ENCODE measurements at regions not wholly inside any gene's neighbourhood (a gene's known extent, or its start where the extent isn't known, plus 50 kb on each side); places are given as distances from the start of the nearest gene placed in this dataset.
A peak's percentile ranks its signal among the peaks of the same experiment; 100 is the strongest.

- no peak for DNase-seq
Measured at GRCh38 chrX:110430293-110431076, 71.8 kb downstream of the RTL9 start.

- peak in 1 of 51 donors; percentile 3 for DNase-seq
Measured at GRCh38 chrX:110432091-110432905, 73.7 kb downstream of the RTL9 start.

DNA sequence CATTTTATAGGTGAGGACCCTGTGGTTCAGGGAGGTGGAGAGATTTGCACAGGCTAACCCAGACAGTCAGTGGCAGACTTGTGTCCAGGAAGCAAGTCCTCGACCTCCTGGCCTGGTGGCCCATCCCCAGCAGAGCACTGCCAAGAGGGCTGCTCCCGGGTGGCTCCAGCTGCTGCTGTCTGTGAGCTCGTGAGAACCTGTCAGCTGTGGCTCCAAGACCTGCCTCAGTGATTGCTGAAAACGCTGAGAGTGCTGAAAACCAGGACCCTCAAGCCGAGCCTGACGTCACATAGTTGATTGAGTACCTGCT, 74.2 kb downstream of the RTL9 start:
- no peak for DNase-seq

DNA sequence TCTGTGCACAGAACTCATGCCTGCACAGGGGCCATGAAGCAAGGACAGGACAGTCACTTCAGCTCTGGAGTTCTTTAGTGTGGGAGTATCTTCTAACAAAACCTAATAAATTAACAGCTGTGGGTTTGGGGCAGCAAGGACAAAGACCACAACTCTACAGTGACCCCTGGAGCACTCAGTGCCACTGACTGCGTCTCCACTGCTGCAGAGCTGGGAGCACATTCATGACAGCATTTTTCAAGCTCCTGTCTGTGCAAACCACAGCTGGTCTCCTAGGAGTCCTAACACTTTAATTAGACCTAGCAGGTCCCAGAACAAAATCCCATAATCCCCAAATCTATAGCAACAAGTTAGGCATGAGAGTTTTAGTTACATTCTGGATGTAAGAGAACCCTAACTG, 76.5 kb downstream of the RTL9 start:
- no peak for DNase-seq

DNA sequence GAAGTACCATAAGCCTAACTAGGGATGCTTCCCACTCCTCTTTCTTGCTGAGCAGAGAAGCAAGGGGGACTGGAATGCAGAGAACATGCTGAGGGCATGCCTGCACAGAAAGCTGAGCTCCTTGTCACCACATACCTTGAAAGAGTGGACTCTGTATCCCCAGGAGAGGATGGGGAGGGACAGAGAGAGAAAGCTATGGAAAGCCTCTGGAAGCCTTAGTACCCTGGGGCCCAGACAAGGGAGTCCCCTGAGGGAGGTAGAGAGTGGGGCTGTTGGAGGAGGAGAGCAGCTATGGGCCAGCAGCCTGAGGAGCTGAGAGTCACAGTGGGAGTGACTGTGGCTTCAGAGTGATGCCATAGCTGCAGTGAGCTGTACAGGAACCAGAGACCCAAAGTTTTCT, 77.9 kb downstream of the RTL9 start:
- no peak for DNase-seq

- DNase-seq: no peak
Measured at GRCh38 chrX:110437686-110438085, 79.0 kb downstream of the RTL9 start.

DNA sequence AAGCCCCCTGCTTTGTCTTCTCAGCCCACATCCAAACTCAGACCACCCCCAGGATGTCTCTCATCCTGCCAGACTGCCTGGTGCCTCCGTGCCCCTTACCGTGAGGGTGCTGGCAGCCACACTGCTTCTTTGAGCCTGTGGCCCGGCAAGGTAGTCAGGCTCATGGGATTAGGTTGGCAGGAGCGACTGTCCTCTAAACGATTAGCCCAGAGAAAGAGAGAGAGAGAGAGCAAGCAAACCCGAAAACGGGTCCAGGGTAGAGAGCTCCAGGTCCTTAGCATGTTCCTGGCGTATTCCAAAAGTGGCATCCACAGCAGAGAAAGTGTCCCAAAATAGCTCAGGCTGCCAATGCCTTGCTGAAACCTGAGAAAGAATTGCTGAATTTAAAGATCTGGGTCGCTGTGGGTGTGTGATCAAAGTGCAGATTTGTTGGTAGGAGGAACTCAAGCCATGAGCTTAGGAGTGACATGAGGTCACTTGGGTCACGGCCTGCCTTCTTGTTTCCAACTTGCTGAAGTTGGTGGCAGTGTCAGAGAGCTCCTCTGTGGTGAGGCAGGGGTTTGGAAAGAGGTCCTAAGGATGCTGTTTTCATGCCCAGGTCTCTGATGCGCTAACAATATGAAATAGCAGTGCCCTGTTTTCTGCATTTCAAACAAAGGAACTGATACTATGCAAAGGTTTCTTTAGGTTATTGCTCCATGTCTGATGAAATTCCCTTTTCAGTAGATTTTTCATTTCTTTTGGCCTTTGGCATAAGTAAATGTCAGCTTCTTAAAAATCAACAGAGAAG, 81.6 kb downstream of the RTL9 start:
- DNase-seq: peak in 1 of 51 donors; percentile 4

- DNase-seq: no peak
Measured at GRCh38 chrX:110442635-110443034, 84.0 kb downstream of the RTL9 start.

DNA sequence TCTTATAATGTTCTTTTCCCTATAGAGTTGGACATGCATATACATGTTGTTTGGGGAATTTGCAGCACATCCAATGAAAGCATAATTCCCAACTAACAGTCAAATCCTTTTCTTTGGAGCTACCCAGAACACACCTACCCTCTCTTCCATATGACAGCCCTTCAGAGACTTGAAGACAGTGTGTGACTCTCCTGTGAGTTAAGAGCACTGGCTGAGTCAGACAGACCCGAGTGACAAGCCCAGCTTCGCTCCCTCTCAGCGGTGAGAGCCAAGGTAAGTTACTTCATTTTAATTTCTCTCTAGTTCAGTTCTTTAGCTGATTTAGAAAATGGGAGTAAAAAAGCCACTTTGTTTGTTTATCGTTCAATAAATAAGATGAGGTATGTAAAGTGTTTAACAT, 86.3 kb downstream of the RTL9 start:
- peak in 1 of 51 donors; percentile 8 for DNase-seq

GRCh38 chrX:110448459-110448858, 89.8 kb downstream of the RTL9 start:
- DNase-seq: no peak

DNA sequence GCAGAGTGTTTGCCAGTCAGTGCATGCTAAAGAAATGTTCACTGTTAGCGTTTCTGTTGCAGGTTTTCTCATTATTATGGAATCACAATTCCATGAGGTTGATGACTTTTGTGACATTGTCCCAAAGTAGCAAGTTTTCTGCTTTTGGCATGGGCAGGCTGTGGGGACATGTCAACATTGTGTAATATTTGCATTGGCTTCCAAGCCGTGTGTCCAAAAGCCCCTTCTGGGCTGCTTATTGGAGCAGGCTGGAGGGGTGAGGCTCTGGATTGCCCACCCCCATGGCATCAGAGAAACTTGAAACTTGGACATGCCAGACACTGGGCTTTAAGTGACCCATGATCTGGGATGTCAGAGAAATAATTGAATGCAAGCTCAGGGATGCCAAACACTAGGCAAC, 90.7 kb downstream of the RTL9 start:
- DNase-seq: no peak

- peak in 47 of 51 donors; percentile 0 to 80 (median 41) for DNase-seq
Measured at GRCh38 chrX:110450050-110450449, 91.4 kb downstream of the RTL9 start.

- peak in 8 of 51 donors; percentile 2 to 23 (median 8) for DNase-seq
Measured at GRCh38 chrX:110454336-110454735, 95.7 kb downstream of the RTL9 start.

DNA sequence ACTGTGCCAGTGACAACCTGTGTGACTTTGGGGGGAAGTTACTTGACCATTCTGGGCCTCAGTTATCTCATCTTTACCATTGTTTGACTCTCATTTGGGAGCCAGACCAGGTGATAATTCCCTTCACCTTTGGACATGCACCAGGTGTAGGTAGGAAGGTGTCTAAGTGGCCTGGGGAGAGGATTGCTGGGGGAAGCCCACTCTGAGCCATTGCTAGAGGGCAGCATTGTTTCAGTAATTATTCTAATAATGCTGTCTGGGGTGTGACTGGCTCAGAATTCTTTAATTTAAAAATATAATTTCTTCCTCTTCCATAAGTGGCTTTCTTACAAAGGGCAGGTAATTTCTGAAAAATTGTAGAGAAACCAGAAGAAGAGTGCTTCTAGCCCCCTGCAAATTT, 104.3 kb downstream of the RTL9 start:
- DNase-seq: no peak

GRCh38 chrX:110466790-110467189, 108.1 kb downstream of the RTL9 start:
- no peak for DNase-seq

- no peak for DNase-seq
Measured at GRCh38 chrX:110472265-110472664, 113.6 kb downstream of the RTL9 start.

DNA sequence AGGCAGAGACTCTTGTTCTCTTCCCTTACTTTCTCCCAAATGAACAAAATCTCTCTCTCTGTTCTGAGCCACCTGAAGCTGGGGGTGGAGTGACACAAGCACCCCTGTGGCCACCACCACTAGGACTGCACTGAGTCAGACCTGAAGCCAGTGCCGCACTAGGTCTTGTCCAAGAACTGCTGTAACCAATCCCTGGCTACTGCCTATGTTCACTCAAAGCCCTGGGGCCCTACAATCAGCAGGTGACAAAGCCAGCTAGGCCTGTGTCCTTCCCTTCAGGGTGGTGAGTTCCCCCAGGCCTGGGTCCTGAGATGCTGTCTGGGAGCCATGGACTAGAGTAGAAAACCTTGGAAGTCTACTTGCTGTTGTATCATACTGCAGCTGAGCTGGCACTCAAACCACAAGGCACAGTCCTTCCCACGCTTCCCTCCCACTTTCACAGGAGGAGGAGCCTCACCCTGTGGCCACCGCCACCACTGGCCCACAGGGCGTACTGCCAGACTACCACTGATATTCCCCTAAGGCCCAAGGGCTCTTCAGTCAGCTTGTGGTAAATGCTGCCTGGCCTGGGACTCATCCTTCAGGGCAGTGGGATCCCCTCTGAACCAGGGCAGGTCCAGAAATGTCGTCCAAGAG, 119.1 kb downstream of the RTL9 start:
- no peak for DNase-seq

- no peak for DNase-seq
Measured at GRCh38 chrX:110491846-110492620, 133.4 kb downstream of the RTL9 start.

DNA sequence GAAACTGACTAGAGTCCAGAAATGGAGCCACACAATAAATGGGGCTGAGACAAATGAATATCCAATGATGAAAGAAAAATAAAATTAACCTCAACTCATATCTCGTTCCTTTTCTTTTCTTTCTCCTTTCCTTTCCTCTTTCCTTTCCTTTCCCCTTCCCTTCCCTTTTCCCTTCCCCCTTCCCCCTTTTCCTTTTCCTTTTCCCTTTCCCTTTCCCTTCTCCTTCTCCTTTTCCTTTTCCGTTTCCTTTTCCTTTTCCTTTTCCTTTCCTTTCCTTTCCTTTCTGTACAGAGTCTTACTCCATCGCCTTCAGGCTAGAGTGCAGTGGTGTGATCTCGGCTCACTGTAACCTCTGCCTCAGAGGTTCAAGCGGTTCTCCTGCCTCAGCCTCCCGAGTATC, 146.3 kb downstream of the RTL9 start:
- no peak for DNase-seq

DNA sequence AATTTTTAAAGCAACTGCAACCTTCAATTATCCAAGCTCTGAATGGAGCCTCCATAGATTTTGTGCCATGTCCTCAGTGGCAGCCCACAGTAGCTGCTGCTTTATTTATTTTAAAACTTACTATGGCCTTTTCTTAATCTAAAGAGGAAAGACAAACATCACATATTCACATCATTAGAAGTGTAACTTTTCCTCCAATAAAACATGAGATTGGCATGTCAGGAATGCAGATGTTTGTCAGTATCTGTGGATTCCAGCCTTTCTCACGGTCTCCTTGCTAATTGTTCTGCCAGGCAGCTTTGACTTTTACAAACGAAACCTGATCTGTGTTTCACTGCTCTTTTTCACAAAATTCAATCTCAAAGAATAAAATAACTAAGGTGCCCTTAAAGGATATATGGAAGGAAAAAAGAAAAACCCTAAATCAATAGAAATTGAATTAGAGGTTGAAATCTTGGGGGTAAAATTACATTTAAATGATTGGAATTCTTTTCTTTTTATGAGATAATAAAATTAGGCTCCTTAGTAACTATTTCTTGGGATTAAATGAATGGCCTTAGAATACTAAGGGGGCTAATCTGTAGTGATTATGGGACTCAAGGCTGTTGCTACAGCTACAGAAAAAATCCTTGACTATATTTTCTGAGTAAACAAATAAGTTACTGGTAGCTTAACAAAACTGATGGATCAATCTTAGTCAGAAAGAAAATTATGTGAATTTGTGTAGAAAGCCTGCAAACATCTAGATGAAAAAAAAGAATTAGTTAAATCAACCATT, 151.3 kb downstream of the RTL9 start:
- no peak for DNase-seq

All from hypothalamus (tissue), 51 donors.